HCT116 (cell line): ENCODE measurements at regions not wholly inside any gene's neighbourhood (a gene's known extent, or its start where the extent isn't known, plus 50 kb on each side); places are given as distances from the start of the nearest gene placed in this dataset.

ENCODE experiments used
- ATAC-seq: fragments of 200-7000 bp; cut with Tn5 transposase; 2 replicates; pipeline ENCODE4 v1.9.1; 2020; ENCODE audit warnings: mild to moderate bottlenecking, moderate library complexity
- BruUV-seq: library from RNA; stranded (reverse); fragments of 400-500 nt; replicated peaks from 2 replicates; lab custom pipeline; 2021; lab: Mats Ljungman, UMichigan
- CTCF ChIA-PET: fragments of 300-600 bp; sonication (Branson Sonifier 250); formaldehyde crosslinking; loops from one replicate; lab custom pipeline; 2021; ENCODE audit warnings: antibody characterized with exemption; lab: Charles Lee
- POLR2A ChIA-PET: fragments of 300-600, 350-600 bp; sonication (Branson Sonifier 250); formaldehyde crosslinking; loops from one replicate; lab custom pipeline; 2021; ENCODE audit warnings: antibody characterized with exemption; lab: Charles Lee
- RAD21 ChIA-PET, 2 experiments: fragments of 300-600 bp; sonication (Branson Sonifier 250); formaldehyde crosslinking; loops; one replicate each; lab custom pipeline; 2023; ENCODE audit warnings: low total read pairs in 2 of 2; ENCODE audit not compliant: uncharacterized antibody in 2 of 2, unreplicated experiment in 2 of 2, low non-redundant PET in 1 of 2; lab: Charles Lee
- DNase-seq: peaks from one replicate; pipeline ENCODE4 v3.0.0-alpha.2; 2010; ENCODE audit warnings: low read depth, low spot score
- H2AFZ ChIP-seq: fragments of 200-600 bp; shearing (Covaris generic), sonication (generic); 2 replicates; pipeline ENCODE4 v1.6.1; 2017; ENCODE audit warnings: low read depth, mixed run types, mixed read lengths, antibody characterized with exemption, low read length; ENCODE audit not compliant: poor library complexity, severe bottlenecking
- H3K27ac ChIP-seq: 2 replicates; pipeline ENCODE4 v1.5.1; 2012; ENCODE audit warnings: low read depth, low read length
- H3K27me3 ChIP-seq: fragments of 200-600 bp; sonication (generic); 2 replicates; pipeline ENCODE4 v1.6.1; 2016; ENCODE audit warnings: mixed run types, low read length, mixed read lengths; ENCODE audit not compliant: insufficient read depth
- H3K36me3 ChIP-seq, 2 experiments: fragments of 200-500 bp in 1 of 2; fragments of 200-600 bp in 1 of 2; sonication (Bioruptor generic) in 1 of 2; sonication (generic) in 1 of 2; 2 replicates each; pipeline versions ENCODE4 v1.5.1 to v1.6.1; 2014 to 2016; ENCODE audit warnings: low read length in 2 of 2, inconsistent platforms in 1 of 2, mixed read lengths in 1 of 2, mixed run types in 1 of 2; ENCODE audit not compliant: insufficient read depth in 2 of 2, control insufficient read depth in 1 of 2
- H3K4me1 ChIP-seq, 2 experiments: fragments of 200-600 bp in 1 of 2; sonication (generic) in 1 of 2; 2 replicates each; pipeline versions ENCODE4 v1.5.1 to v1.6.1; 2012 to 2017; ENCODE audit warnings: low read length in 2 of 2, inconsistent platforms in 1 of 2, mild to moderate bottlenecking in 1 of 2, mixed read lengths in 1 of 2, mixed run types in 1 of 2, moderate library complexity in 1 of 2; ENCODE audit not compliant: insufficient read depth in 2 of 2, control insufficient read depth in 1 of 2
- H3K4me2 ChIP-seq: fragments of 200-600 bp; sonication (generic); 2 replicates; pipeline ENCODE4 v1.6.1; 2017; ENCODE audit warnings: mixed run types, low read length, mixed read lengths
- H3K4me3 ChIP-seq, 2 experiments: fragments of 200-600 bp in 1 of 2; sonication (generic) in 1 of 2; replicated peaks in 1 of 2; 2 replicates each; pipeline ENCODE4 v1.5.1; 2011 to 2016; ENCODE audit warnings: low read length in 2 of 2, control low read depth in 1 of 2, low read depth in 1 of 2, mild to moderate bottlenecking in 1 of 2, mixed read lengths in 1 of 2, mixed run types in 1 of 2
- H3K79me2 ChIP-seq: fragments of 200-600 bp; sonication (generic); 2 replicates; pipeline ENCODE4 v1.6.1; 2017; ENCODE audit warnings: mild to moderate bottlenecking, mixed run types, low read length, moderate library complexity, mixed read lengths; ENCODE audit not compliant: insufficient read depth
- H3K9ac ChIP-seq: fragments of 200-600 bp; sonication (generic); 2 replicates; pipeline ENCODE4 v1.6.1; 2016; ENCODE audit warnings: low read length, mixed read lengths
- H3K9me2 ChIP-seq: fragments of 200-600 bp; sonication (generic), shearing (Covaris generic); 2 replicates; pipeline ENCODE4 v1.6.1; 2017; ENCODE audit warnings: mixed run types, mild to moderate bottlenecking, moderate library complexity; ENCODE audit not compliant: insufficient read depth
- H3K9me3 ChIP-seq, 2 experiments: fragments of 200-500 bp in 1 of 2; fragments of 200-600 bp in 1 of 2; sonication (Bioruptor generic) in 1 of 2; sonication (generic) in 1 of 2; 2 replicates each; pipeline ENCODE4 v1.6.1; 2014 to 2017; ENCODE audit warnings: low read length in 2 of 2, mixed read lengths in 2 of 2, inconsistent platforms in 1 of 2, low read depth in 1 of 2, mild to moderate bottlenecking in 1 of 2, mixed run types in 1 of 2, moderate library complexity in 1 of 2; ENCODE audit not compliant: control insufficient read depth in 1 of 2, insufficient read depth in 1 of 2
- H4K20me1 ChIP-seq: fragments of 200-600 bp; sonication (generic), shearing (Covaris generic); 2 replicates; pipeline ENCODE4 v1.6.1; 2017; ENCODE audit warnings: mixed run types, mild to moderate bottlenecking, moderate library complexity; ENCODE audit not compliant: insufficient read depth
- CBX3 ChIP-seq: IDR thresholded peaks from 2 replicates; pipeline ENCODE4 v1.6.1; 2012; ENCODE audit warnings: low read depth
- EGR1 ChIP-seq: IDR thresholded peaks from 2 replicates; pipeline ENCODE4 v1.6.1; 2012; ENCODE audit warnings: low read depth
- EZH2 ChIP-seq: fragments of 200-600 bp; sonication (generic); IDR thresholded peaks from 2 replicates; pipeline ENCODE4 v1.6.1; 2017; ENCODE audit warnings: antibody characterized with exemption, mixed run types
- EZH2phosphoT487 ChIP-seq: fragments of 200-600 bp; IDR thresholded peaks from 2 replicates; pipeline ENCODE4 v1.6.1; 2018; ENCODE audit warnings: antibody characterized with exemption, borderline replicate concordance
- JUND ChIP-seq: IDR thresholded peaks from 2 replicates; pipeline ENCODE4 v1.6.1; 2012
- POLR2A ChIP-seq: IDR thresholded peaks from 2 replicates; pipeline ENCODE4 v1.7.0; 2011; ENCODE audit warnings: borderline replicate concordance; ENCODE audit not compliant: insufficient read depth, insufficient read length; ENCODE audit errors: extremely low read depth
- RAD21 ChIP-seq: IDR thresholded peaks from 2 replicates; pipeline ENCODE4 v1.6.1; 2012; ENCODE audit warnings: low read depth, mild to moderate bottlenecking
- SIN3A ChIP-seq: IDR thresholded peaks from 2 replicates; pipeline ENCODE4 v1.6.1; 2012; ENCODE audit warnings: low read depth
- SRF ChIP-seq: IDR thresholded peaks from 2 replicates; pipeline ENCODE4 v1.6.1; 2012; ENCODE audit warnings: low read depth
- YY1 ChIP-seq: IDR thresholded peaks from 2 replicates; pipeline ENCODE4 v1.6.1; 2011; ENCODE audit warnings: low read length, low read depth, moderate library complexity, mild to moderate bottlenecking; ENCODE audit not compliant: insufficient replicate concordance; ENCODE audit errors: extremely low read depth
- ZFX ChIP-seq: fragments of 450-650 bp; IDR thresholded peaks from 2 replicates; pipeline ENCODE4 v1.6.1; 2017
- intact Hi-C: fragments of 100-400 bp; cut with micrococcal nuclease; formaldehyde crosslinking; loops from 2 replicates; pipeline ENCODE4 v1.10.0; 2022

GRCh38 chr12:38601949-38602348 lies 285.4 kb downstream of the ALG10B start:
- no peak overlapping the region for H3K9ac ChIP-seq
- H2AFZ ChIP-seq: no peak overlapping the region
- no peaks in the 10 kb centered on the region for H3K9me3 ChIP-seq
- no peaks in the 10 kb centered on the region for H3K79me2 ChIP-seq
- H3K27ac ChIP-seq: no peak overlapping the region
- no peak overlapping the region for H3K4me3 ChIP-seq
- TF ChIP-seq EZH2 (no peak), YY1 (no peak), CBX3 (no peak), RAD21 (no peak), SIN3A (no peak), EZH2phosphoT487 (no peak), JUND (no peak), ZFX (no peak), SRF (no peak), POLR2A (no peak), EGR1 (no peak)
- no peak overlapping the region for H3K4me2 ChIP-seq
- CTCF ChIA-PET: no interaction called here
- ATAC-seq (no peak), DNase-seq (no peak)
- no TSS peak for BruUV-seq
- POLR2A ChIA-PET: no interaction called here
- intact Hi-C loops: no loop called here
- H3K4me1 ChIP-seq: no peaks in the 10 kb centered on the region
- RAD21 ChIA-PET: no interaction called here
- H3K9me2 ChIP-seq: no peaks in the 10 kb centered on the region
- H3K27me3 ChIP-seq: no peaks in the 10 kb centered on the region
- H4K20me1 ChIP-seq: no peaks in the 10 kb centered on the region
- no peaks in the 10 kb centered on the region for H3K36me3 ChIP-seq
